Astrocyte (in vitro differentiated cells and primary cell): ENCODE measurements at regions not wholly inside any gene's neighbourhood (a gene's known extent, or its start where the extent isn't known, plus 50 kb on each side); places are given as distances from the start of the nearest gene placed in this dataset.

Experiments
- EZH2 ChIP-seq: IDR thresholded peaks from 2 replicates; pipeline ENCODE4 v1.6.1; 2012; ENCODE audit warnings: mild to moderate bottlenecking, low read length, inconsistent platforms; ENCODE audit not compliant: insufficient read depth
- TF ChIP-seq, protein P1 (sequence below): IDR thresholded peaks from 2 replicates; pipeline ENCODE4 v1.5.1; 2011; ENCODE audit warnings: low read depth, mild to moderate bottlenecking, inconsistent platforms, low read length, moderate library complexity; ENCODE audit not compliant: insufficient read depth

DNA sequence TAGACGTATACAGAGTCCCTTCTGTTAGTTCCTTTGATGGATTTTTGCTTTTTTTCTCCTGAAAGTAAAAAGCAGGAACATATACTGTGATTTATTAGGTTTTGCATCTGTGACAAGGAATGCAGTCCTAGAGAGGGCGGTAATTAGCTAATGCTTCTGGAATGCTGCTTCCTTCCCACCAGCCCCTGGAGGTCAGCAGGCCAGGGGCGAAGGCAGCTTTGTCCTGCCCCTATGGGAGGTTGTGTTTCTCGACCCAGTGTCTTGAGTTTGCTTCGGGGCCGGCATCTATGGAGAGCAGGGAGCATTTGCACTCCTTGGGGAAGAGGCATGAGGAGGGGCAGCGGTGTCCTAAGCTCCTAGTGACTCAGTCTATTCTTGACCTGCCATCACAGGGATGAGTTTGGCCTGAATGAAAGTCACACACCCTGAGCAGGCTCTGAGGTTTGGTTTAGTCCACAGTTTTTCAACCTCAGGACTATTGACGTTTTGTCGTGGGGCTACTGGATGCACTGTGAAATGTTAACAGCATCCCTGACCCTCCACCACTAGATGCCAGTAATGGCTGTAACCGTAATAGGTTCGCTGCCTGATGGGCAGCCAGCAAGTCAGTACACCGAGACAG, 85.0 kb upstream of the KCNJ15 start:
- TF ChIP-seq, protein P1, sequence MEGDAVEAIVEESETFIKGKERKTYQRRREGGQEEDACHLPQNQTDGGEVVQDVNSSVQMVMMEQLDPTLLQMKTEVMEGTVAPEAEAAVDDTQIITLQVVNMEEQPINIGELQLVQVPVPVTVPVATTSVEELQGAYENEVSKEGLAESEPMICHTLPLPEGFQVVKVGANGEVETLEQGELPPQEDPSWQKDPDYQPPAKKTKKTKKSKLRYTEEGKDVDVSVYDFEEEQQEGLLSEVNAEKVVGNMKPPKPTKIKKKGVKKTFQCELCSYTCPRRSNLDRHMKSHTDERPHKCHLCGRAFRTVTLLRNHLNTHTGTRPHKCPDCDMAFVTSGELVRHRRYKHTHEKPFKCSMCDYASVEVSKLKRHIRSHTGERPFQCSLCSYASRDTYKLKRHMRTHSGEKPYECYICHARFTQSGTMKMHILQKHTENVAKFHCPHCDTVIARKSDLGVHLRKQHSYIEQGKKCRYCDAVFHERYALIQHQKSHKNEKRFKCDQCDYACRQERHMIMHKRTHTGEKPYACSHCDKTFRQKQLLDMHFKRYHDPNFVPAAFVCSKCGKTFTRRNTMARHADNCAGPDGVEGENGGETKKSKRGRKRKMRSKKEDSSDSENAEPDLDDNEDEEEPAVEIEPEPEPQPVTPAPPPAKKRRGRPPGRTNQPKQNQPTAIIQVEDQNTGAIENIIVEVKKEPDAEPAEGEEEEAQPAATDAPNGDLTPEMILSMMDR, result peak; percentile 21
- TF ChIP-seq EZH2, result no peak
